ENCODE measurements at regions not wholly inside any gene's neighbourhood (a gene's known extent, or its start where the extent isn't known, plus 50 kb on each side); places are given as distances from the start of the nearest gene placed in this dataset.

DNA sequence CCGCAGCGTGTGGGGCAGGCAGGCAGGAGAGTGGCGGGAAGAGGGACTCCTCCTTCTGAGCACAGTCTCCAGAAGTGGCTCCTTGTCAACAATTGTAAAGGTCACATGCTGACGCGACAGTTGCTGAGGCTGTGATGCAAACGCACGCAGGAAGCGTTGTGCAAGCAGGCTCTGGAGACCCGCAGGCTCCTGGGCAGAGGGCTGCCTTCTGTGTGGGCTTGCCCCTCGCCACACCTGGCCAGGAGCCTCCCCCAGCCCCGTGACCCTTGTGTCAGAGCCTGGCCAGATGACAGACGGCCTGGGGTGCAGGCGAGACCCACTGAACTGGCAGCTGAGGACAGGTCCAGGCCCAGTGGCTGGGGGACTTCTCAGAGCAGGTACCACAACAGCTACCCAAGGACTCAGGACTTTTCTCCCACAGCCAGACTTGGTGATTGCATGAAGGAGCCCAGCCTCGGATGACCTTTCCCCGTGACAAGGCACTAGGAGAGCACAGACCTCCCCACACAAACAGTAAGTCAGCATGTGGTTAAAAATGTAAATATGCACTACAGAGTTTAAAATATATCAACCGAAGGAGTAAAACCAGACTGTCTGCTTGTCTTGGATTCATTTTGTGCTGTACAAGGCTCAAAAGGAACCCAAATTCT lies 222.1 kb upstream of the RREB1 start:
- no peak overlapping the region for H3K4me3 ChIP-seq
- H3K4me1 ChIP-seq: peaks cover 29% of the 10 kb centered on the region
- intact Hi-C loops (cut with DNase I): no loop called here
- DNase-seq (peak; percentile 88), ATAC-seq (peak; percentile 80 to 83)
- TF ChIP-seq, protein P1, sequence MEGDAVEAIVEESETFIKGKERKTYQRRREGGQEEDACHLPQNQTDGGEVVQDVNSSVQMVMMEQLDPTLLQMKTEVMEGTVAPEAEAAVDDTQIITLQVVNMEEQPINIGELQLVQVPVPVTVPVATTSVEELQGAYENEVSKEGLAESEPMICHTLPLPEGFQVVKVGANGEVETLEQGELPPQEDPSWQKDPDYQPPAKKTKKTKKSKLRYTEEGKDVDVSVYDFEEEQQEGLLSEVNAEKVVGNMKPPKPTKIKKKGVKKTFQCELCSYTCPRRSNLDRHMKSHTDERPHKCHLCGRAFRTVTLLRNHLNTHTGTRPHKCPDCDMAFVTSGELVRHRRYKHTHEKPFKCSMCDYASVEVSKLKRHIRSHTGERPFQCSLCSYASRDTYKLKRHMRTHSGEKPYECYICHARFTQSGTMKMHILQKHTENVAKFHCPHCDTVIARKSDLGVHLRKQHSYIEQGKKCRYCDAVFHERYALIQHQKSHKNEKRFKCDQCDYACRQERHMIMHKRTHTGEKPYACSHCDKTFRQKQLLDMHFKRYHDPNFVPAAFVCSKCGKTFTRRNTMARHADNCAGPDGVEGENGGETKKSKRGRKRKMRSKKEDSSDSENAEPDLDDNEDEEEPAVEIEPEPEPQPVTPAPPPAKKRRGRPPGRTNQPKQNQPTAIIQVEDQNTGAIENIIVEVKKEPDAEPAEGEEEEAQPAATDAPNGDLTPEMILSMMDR (IDR thresholded peaks at IDR 0.05): no peak
- peak overlapping the region; percentile 81 for H3K27ac ChIP-seq
- H3K27me3 ChIP-seq (ENCODE audit: low read depth): no peaks in the 10 kb centered on the region
- H3K9me3 ChIP-seq: no peaks in the 10 kb centered on the region
- no peaks in the 10 kb centered on the region for H3K36me3 ChIP-seq

DNA sequence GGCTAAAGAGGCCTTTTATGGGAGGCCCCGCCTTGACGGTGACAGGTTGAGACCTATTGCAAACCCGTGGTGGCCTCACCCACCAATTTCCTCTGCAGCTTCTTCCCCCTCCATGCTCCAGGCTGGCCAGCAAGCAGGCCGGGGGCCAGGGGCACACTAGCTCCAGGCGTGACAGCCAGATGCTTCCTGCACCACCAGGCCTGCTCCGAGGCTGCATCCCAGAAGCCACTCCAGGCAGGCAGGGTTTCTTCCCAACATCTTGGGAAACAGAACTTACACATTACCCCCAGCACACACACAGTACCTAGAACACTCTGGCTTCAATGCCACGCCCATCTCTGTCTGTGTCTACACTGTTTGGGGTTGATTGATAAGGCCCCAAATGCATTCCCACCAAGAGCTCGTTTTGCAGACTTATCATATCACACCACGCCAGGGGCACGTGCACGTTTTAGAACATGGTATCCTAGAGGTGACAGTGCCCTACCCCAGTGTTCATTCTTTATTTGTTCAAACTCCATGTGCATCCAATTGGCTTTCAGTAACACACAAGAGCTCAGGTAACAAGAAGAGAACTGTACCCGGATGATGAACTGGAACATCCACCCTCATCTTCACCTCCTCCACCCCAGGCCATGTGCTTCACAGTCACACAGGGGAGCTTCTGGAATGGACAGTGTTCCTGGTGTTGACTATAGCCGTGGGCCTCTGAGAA lies 221.4 kb upstream of the RREB1 start:
- H3K27ac ChIP-seq: peak overlapping the region; percentile 81
- no peaks in the 10 kb centered on the region for H3K27me3 ChIP-seq (ENCODE audit: low read depth)
- TF ChIP-seq, protein P1 (IDR thresholded peaks at IDR 0.05): no peak
- no peaks in the 10 kb centered on the region for H3K36me3 ChIP-seq
- DNase-seq (peak; percentile 76), ATAC-seq (peak; percentile 40 to 44)
- H3K4me1 ChIP-seq: peaks cover 29% of the 10 kb centered on the region
- H3K4me3 ChIP-seq: no peak overlapping the region
- intact Hi-C loops (cut with DNase I): no loop called here
- H3K9me3 ChIP-seq: no peaks in the 10 kb centered on the region

DNA sequence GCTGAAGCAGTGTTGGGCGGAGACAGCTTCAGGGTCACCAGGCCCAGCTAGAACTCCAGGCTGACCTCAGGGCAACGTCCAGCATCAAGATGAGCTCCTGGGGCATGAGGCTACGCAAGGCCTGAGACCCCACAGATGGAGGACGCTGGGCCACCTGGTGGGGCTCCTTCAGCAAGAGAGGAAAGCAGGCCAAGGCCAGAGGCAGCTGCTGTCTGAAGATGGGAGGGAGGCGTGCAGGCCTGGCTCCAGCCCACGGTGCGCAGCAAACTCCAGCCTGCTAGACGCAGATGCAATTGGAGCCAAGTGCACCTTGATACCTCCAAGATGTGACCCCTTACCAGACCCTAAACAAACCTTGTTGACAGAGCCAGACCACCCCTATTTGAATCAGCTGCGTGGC lies 220.9 kb upstream of the RREB1 start:
- H3K9me3 ChIP-seq: no peaks in the 10 kb centered on the region
- H3K36me3 ChIP-seq: no peaks in the 10 kb centered on the region
- no peak for ATAC-seq
- peaks cover 29% of the 10 kb centered on the region for H3K4me1 ChIP-seq
- H3K27me3 ChIP-seq (ENCODE audit: low read depth): no peaks in the 10 kb centered on the region
- TF ChIP-seq, protein P1 (IDR thresholded peaks at IDR 0.05): no peak
- intact Hi-C loops (cut with DNase I): no loop called here
- no peak overlapping the region for H3K4me3 ChIP-seq
- no peak for DNase-seq
- peak overlapping the region; percentile 81 for H3K27ac ChIP-seq

DNA sequence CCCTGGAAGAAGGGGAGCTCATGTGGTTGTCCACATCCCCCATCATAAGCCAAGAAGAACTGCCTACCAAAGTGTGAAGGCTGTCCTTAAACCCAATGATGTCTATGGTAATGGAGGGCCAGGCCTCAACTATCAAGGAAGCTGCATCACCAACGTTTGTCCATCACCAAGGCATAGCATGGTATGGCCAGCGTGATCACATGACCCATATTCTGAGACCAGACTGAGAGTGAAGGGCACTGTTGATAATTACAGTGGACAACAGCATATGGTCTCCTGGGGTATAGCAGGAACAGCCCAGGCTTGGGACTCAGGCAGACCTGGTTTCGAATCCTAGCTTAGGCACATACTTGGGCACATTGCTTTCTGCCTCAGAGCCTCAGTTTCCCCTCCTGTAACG lies 218.2 kb upstream of the RREB1 start:
- intact Hi-C loops (cut with DNase I): no loop called here
- no peak for ATAC-seq
- Histone ChIP-seq H3K36me3 (no peaks in the 10 kb centered on the region), H3K4me3 (no peak overlapping the region), H3K4me1 (peaks cover 35% of the 10 kb centered on the region), H3K9me3 (no peaks in the 10 kb centered on the region), H3K27ac (peak overlapping the region; percentile 43), H3K27me3 (ENCODE audit: low read depth) (no peaks in the 10 kb centered on the region)
- DNase-seq: no peak
- TF ChIP-seq, protein P1 (IDR thresholded peaks at IDR 0.05): no peak

DNA sequence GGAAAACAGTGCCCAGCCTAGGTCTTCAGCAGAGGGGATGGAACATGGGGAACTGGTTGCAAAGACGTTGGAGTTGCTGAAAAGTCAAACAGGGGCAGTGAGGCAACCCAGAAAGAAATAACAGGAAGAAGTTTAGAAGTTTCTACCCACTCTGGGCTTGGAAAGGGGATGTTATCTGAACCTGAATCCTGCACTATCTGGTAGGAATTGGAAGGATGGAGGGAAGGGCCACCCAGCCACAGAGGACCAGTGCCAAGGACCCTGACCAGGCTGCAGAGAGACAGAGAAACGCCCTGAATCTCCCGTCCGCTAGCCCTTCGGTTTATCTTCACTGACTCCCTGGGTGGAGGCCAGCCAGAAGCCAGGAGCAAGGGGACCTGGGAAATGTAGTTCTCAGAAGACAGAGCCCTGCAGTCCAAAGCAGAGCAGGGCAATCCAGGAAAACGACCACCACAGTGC lies 217.3 kb upstream of the RREB1 start:
- Histone ChIP-seq H3K27ac (peak overlapping the region; percentile 43), H3K36me3 (no peaks in the 10 kb centered on the region), H3K27me3 (ENCODE audit: low read depth) (no peaks in the 10 kb centered on the region), H3K9me3 (no peaks in the 10 kb centered on the region), H3K4me1 (peaks cover 31% of the 10 kb centered on the region), H3K4me3 (peak overlapping the region; percentile 6)
- ATAC-seq: peak in 1 of 2 donors; percentile 50
- TF ChIP-seq, protein P1 (IDR thresholded peaks at IDR 0.05): no peak
- intact Hi-C loops (cut with DNase I): no loop called here
- no peak for DNase-seq
